Tibial nerve (tissue), 4 donors: ENCODE measurements at regions not wholly inside any gene's neighbourhood (a gene's known extent, or its start where the extent isn't known, plus 50 kb on each side); places are given as distances from the start of the nearest gene placed in this dataset.
"Not testable (repeated sequence)": the region's sequence is repeated elsewhere in the genome, so short reads cannot be mapped to it uniquely, and the experiment has no call there.

Experiments used
- DNase-seq, 2 donors: peaks; one replicate each; pipeline ENCODE4 v3.0.0-alpha.2; 2019; ENCODE audit warnings: low spot score in 2 of 2
- H3K27ac ChIP-seq, 4 donors: fragments of 200-600 bp; sonication (generic) in 3 of 4; one replicate each; pipeline ENCODE4 v1.5.1; 2017 to 2019; ENCODE audit warnings: mild to moderate bottlenecking in 1 of 4
- H3K27me3 ChIP-seq, 2 donors: fragments of 200-600 bp; sonication (generic) in 1 of 2; one replicate each; pipeline versions ENCODE4 v1.5.1 to v1.6.0; 2017 to 2019
- H3K36me3 ChIP-seq, 3 donors: fragments of 200-600 bp; sonication (generic); one replicate each; pipeline ENCODE4 v1.5.1; 2018 to 2019
- H3K4me1 ChIP-seq, 4 donors: fragments of 200-600 bp; sonication (generic) in 3 of 4; one replicate each; pipeline ENCODE4 v1.5.1; 2017 to 2019
- H3K4me3 ChIP-seq, 4 donors: fragments of 200-600 bp; sonication (generic) in 3 of 4; one replicate each; pipeline ENCODE4 v1.5.1; 2017 to 2019; ENCODE audit warnings: mild to moderate bottlenecking in 1 of 4, moderate library complexity in 1 of 4
- H3K9me3 ChIP-seq, 4 donors: fragments of 200-600 bp; sonication (generic) in 3 of 4; one replicate each; pipeline ENCODE4 v1.5.1; 2017 to 2019
- WGBS, 2 donors: methylation state at CpG; one replicate each; pipeline ENCODE4 v1.1.5; 2018; 5-methylcytosine and 5-hydroxymethylcytosine counted together

GRCh38 chr12:31162896-31163560 lies 89.4 kb downstream of the DDX11 start:
- not testable (repeated sequence) for H3K36me3 ChIP-seq, H3K27ac ChIP-seq, H3K9me3 ChIP-seq, H3K27me3 ChIP-seq, H3K4me1 ChIP-seq, H3K4me3 ChIP-seq, DNase-seq
- 94% methylated on average over 16 to 26 of the region's 28 CpGs for WGBS, 2 donors

- not testable (repeated sequence) for H3K27ac ChIP-seq, H3K9me3 ChIP-seq, H3K36me3 ChIP-seq, H3K4me3 ChIP-seq, H3K4me1 ChIP-seq, DNase-seq, H3K27me3 ChIP-seq
- WGBS, 2 donors = 58 to 77% methylated on average over 1 of the region's 1 CpG
Observed at GRCh38 chr12:31174293-31174692, 100.6 kb downstream of the DDX11 start.

GRCh38 chr12:31177514-31177913 lies 103.9 kb downstream of the DDX11 start:
- not testable (repeated sequence) for H3K4me3 ChIP-seq, H3K4me1 ChIP-seq, H3K27ac ChIP-seq, H3K36me3 ChIP-seq, H3K9me3 ChIP-seq, H3K27me3 ChIP-seq, DNase-seq
- 80 to 95% methylated on average over 1 to 4 of the region's 4 CpGs for WGBS, 2 donors

- not testable (repeated sequence) for H3K27me3 ChIP-seq, H3K36me3 ChIP-seq, H3K4me3 ChIP-seq, H3K9me3 ChIP-seq, H3K4me1 ChIP-seq, H3K27ac ChIP-seq, DNase-seq
- 85 to 90% methylated on average over 4 of the region's 4 CpGs for WGBS, 2 donors
Observed at GRCh38 chr12:31178875-31179274, 105.2 kb downstream of the DDX11 start.

GRCh38 chr12:31179627-31180237 lies 106.1 kb downstream of the DDX11 start:
- not testable (repeated sequence) for DNase-seq, H3K9me3 ChIP-seq, H3K4me1 ChIP-seq, H3K4me3 ChIP-seq, H3K36me3 ChIP-seq, H3K27ac ChIP-seq, H3K27me3 ChIP-seq
- WGBS, 2 donors = 79 to 82% methylated on average over 1 to 2 of the region's 2 CpGs

- H3K9me3 ChIP-seq, H3K36me3 ChIP-seq, H3K4me3 ChIP-seq, H3K27ac ChIP-seq, H3K4me1 ChIP-seq, DNase-seq, H3K27me3 ChIP-seq: not testable (repeated sequence)
Observed at GRCh38 chr12:31182571-31182970, 108.9 kb downstream of the DDX11 start.

GRCh38 chr12:31183107-31183506 lies 109.4 kb downstream of the DDX11 start:
- not testable (repeated sequence) for H3K36me3 ChIP-seq, DNase-seq, H3K4me3 ChIP-seq, H3K9me3 ChIP-seq, H3K27me3 ChIP-seq, H3K4me1 ChIP-seq, H3K27ac ChIP-seq
- WGBS, 2 donors = 71 to 77% methylated on average over 1 of the region's 1 CpG

- not testable (repeated sequence) for H3K4me3 ChIP-seq, H3K36me3 ChIP-seq, H3K27me3 ChIP-seq, H3K9me3 ChIP-seq, H3K27ac ChIP-seq, DNase-seq, H3K4me1 ChIP-seq
- WGBS, 2 donors = 78 to 88% methylated on average over 1 of the region's 1 CpG
Observed at GRCh38 chr12:31183899-31184298, 110.2 kb downstream of the DDX11 start.

GRCh38 chr12:31184667-31185066 lies 111.0 kb downstream of the DDX11 start:
- H3K4me3 ChIP-seq, H3K27ac ChIP-seq, H3K9me3 ChIP-seq, H3K27me3 ChIP-seq, DNase-seq, H3K4me1 ChIP-seq, H3K36me3 ChIP-seq: not testable (repeated sequence)
- WGBS, 2 donors = 93 to 95% methylated on average over 20 of the region's 20 CpGs

- not testable (repeated sequence) for H3K27ac ChIP-seq, DNase-seq, H3K36me3 ChIP-seq, H3K4me1 ChIP-seq, H3K4me3 ChIP-seq, H3K27me3 ChIP-seq, H3K9me3 ChIP-seq
Observed at GRCh38 chr12:31192689-31193088, 119.0 kb downstream of the DDX11 start.

GRCh38 chr12:31195620-31196019 lies 122.0 kb downstream of the DDX11 start:
- H3K36me3 ChIP-seq, H3K27ac ChIP-seq, H3K4me3 ChIP-seq, H3K4me1 ChIP-seq, H3K27me3 ChIP-seq, DNase-seq, H3K9me3 ChIP-seq: not testable (repeated sequence)
- 26 to 42% methylated on average over 1 of the region's 1 CpG for WGBS, 2 donors

- WGBS, 2 donors = 65 to 77% methylated on average over 4 of the region's 4 CpGs
- H3K4me3 ChIP-seq, DNase-seq, H3K36me3 ChIP-seq, H3K4me1 ChIP-seq, H3K9me3 ChIP-seq, H3K27ac ChIP-seq, H3K27me3 ChIP-seq: not testable (repeated sequence)
Observed at GRCh38 chr12:31199476-31199875, 125.8 kb downstream of the DDX11 start.
